Kidney epithelial cell (primary cell): ENCODE measurements at regions not wholly inside any gene's neighbourhood (a gene's known extent, or its start where the extent isn't known, plus 50 kb on each side); places are given as distances from the start of the nearest gene placed in this dataset.
"Not testable (repeated sequence)": the region's sequence is repeated elsewhere in the genome, so short reads cannot be mapped to it uniquely, and the experiment has no call there.

Source experiments
- DNase-seq: peaks from one replicate; pipeline ENCODE4 v3.0.0-alpha.2; 2010; ENCODE audit warnings: low read depth
- H3K27me3 ChIP-seq: 2 replicates; pipeline ENCODE4 v1.6.0; 2011; ENCODE audit warnings: low read length; ENCODE audit not compliant: control insufficient read depth, insufficient read depth
- H3K36me3 ChIP-seq: 2 replicates; pipeline ENCODE4 v1.5.1; 2011; ENCODE audit warnings: low read length; ENCODE audit not compliant: control insufficient read depth, insufficient read depth
- H3K4me3 ChIP-seq: 2 replicates; pipeline ENCODE4 v1.5.1; 2011; ENCODE audit warnings: low read depth, mild to moderate bottlenecking, control low read depth, low read length
- CTCF ChIP-seq: IDR thresholded peaks from 2 replicates; pipeline ENCODE4 v1.5.1; 2011; ENCODE audit warnings: mild to moderate bottlenecking, moderate library complexity, low read length, control low read depth, inconsistent platforms; ENCODE audit not compliant: insufficient read depth, poor library complexity, severe bottlenecking

- no peak for TF ChIP-seq CTCF
- no peak for DNase-seq
- Histone ChIP-seq H3K27me3 (no peaks in the 10 kb centered on the region), H3K36me3 (no peaks in the 10 kb centered on the region), H3K4me3 (no peak overlapping the region)
These were observed 569.9 kb downstream of the TMTC2 start for GRCh38 chr12:83256562-83256961.

DNA sequence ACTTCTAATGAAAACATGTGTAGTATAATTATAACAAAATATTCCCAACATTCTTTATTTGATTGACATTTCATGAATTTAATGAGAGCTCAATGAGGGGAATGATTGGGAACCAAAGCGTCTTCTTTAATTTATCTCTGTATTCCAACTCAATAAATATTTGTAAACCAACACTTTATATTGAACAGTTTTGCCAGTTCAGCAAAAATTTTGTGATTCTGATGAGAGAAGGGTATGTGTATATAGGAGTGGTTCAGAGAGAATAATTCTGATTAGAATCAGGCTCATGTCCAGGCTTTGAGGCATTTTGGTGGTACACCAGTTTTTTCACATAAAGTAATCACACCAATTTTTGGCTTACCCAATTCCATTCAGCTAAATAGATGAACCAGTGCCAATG lies 564.2 kb downstream of the TMTC2 start:
- no peak for TF ChIP-seq CTCF
- no peaks in the 10 kb centered on the region for H3K27me3 ChIP-seq
- H3K36me3 ChIP-seq = no peaks in the 10 kb centered on the region
- no peak overlapping the region for H3K4me3 ChIP-seq
- no peak for DNase-seq

DNA sequence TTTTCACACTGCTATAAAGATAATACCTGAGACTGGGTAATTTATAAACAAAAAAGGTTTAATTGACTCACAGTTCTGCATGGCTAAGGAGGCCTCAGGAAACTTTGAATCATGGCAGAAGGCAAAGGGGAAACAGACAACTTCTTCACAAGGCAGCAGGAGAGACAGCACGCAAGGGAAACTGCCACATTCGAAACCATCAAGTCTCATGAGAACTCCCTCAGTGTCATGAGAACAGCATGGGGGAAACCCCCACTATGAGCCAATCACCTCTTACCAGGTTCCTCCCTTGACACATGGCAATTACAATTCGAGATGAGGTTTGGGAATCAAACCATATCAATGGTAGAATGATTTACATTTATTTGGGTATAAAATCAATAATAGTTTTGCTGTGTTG lies 558.5 kb downstream of the TMTC2 start:
- no peak for DNase-seq

DNA sequence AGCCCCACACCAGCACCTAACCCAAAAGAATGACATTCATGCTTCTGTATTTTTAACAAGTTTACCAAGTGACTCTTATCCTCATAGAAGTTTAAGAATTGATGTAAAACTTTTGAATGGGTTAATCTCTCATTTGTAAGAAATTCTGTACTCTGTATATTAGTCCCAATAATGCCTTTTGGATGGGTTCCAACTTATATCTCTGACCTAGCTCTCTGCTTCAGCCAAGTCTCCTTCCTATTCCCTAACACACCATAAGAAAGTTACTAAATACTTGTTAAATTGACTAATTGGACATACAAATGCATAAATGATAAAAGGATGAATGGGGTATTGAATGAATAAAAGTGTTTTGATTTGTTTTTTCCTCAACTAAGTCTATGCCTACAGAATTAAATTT lies 557.3 kb downstream of the TMTC2 start:
- no peaks in the 10 kb centered on the region for H3K36me3 ChIP-seq
- no peaks in the 10 kb centered on the region for H3K27me3 ChIP-seq
- no peak overlapping the region for H3K4me3 ChIP-seq
- TF ChIP-seq CTCF = no peak
- no peak for DNase-seq

More for the DNA sequence above, 558.5 kb downstream of the TMTC2 start:
- Histone ChIP-seq H3K4me3 (no peak overlapping the region), H3K36me3 (no peaks in the 10 kb centered on the region), H3K27me3 (no peaks in the 10 kb centered on the region)
- no peak for TF ChIP-seq CTCF

GRCh38 chr12:83233987-83234386 lies 547.3 kb downstream of the TMTC2 start:
- H3K27me3 ChIP-seq, H3K36me3 ChIP-seq, H3K4me3 ChIP-seq, DNase-seq: not testable (repeated sequence)

GRCh38 chr12:83226960-83227359 lies 540.3 kb downstream of the TMTC2 start:
- not testable (repeated sequence) for DNase-seq, H3K4me3 ChIP-seq, H3K27me3 ChIP-seq, H3K36me3 ChIP-seq

DNA sequence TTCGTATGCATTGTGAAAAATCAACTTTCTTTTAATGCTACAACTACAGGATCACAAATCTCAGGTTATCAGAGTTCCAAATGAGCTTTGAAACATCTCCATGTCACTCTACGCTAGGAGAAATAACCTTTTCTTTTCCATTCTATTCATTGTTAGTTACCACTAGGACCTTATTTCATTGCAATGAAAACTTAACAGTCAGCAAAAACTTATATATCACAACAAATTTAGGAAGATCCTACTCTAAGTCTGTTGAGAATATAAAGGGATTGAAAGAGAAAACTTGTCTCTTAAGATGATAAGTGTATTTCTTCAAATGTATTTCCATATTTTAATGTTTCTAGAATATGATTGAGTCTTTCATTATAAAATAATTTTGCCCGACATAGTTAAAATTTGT lies 539.1 kb downstream of the TMTC2 start:
- no peak for DNase-seq
- Histone ChIP-seq H3K27me3 (no peaks in the 10 kb centered on the region), H3K36me3 (no peaks in the 10 kb centered on the region), H3K4me3 (no peak overlapping the region)
- no peak for TF ChIP-seq CTCF
